HG02571 (cell line): ENCODE measurements at regions not wholly inside any gene's neighbourhood (a gene's known extent, or its start where the extent isn't known, plus 50 kb on each side); places are given as distances from the start of the nearest gene placed in this dataset.
A peak's percentile ranks its signal among the peaks of the same experiment; 100 is the strongest.

Experiments
- ATAC-seq: cut with Tn5 transposase; IDR thresholded peaks from one replicate; pipeline ENCODE4 v1.9.1; 2021; ENCODE audit warnings: mild to moderate bottlenecking, moderate library complexity; ENCODE audit not compliant: unreplicated experiment

DNA sequence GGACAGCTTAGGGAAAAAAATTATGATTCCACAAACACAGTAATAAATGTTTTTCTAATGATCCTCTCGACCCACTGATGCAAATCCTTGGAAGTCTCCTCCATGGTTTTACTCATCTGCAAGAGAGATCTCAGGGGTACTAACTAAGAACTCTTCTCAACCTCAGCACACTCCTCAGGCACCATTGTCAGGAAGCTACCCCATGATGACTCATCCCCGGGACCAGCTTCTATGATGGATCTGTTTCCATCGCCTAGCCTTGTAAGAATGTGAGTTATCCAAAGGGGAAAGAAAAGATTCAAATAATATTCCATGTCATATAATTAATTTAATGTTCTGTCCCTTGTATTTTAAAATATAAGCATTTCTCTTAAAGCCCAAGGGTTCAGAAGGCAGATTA, 816.1 kb upstream of the IGFBP7 start:
- ATAC-seq = no peak

DNA sequence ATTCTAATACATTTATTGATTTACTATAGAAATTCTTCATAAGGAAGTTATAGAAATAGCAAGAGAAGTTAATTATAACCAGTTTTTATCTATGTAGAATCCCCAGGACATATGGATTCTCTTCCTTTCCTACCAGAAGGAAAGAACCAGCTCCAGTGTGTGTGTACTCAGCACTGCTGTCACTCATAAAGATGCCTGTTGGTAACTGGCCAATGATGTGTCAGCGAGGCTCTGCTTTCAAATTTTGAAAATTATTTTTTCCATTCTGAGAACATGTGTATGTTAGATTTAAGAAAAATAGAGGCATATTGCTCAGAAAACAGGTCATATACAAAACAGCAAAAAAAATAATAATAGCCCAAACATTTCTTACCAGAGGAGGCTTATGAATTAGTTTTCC, 814.8 kb upstream of the IGFBP7 start:
- ATAC-seq = no peak

DNA sequence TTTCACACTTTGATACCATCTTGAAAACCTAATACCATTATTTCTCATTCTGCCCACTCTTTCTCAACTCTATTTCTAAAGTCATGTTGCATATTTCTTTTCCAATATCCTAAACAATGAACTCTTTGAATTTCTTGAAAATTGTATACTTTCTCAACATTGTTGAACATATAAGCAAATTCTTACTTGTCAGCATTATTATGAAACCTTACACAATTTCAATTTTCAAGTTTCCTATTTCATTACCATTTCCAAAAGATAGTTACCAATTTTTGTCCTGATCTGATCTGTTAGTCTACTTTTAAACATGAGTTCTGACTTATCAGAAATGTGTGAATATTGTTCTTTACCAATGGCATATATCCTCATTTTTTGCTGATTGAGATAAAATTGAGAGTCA, 806.3 kb upstream of the IGFBP7 start:
- no peak for ATAC-seq

DNA sequence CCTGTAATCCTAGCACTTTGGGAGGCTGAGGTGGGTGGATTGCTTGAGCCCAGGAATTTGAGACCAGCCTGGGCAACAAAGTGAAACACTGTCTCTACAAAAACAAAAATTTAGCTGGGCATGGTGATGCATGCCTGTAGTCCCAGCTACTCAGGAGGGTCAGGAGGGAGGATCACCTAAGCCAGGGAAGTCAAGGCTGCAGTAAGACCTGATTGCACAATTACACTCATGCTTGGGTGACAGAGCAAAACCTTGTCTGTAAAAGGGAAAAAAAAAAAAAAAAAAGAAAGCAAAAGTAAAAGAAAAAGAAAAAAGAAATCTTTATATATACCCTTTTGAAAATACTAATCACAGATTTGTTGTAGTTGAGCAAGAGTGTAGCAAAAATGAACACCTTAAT, 801.0 kb upstream of the IGFBP7 start:
- no peak for ATAC-seq

DNA sequence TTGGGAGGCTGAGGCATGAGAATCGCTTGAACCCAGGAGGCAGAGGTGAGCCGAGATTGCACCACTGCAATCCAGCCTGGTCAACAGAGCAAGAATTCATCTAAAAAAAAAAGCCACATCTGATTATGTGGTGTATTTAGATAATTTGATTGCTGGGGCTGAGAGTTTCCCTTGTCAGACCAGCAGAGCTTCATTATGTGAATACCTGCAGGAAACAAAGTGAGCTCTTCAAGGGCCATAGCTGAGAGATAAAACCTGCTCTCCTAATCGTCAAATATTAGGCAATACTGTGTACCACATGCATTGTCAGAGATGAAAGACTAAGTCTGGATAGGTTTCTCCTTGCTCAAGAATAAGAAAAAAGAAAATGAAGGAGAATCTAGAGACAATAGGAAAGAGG, 800.0 kb upstream of the IGFBP7 start:
- no peak for ATAC-seq

DNA sequence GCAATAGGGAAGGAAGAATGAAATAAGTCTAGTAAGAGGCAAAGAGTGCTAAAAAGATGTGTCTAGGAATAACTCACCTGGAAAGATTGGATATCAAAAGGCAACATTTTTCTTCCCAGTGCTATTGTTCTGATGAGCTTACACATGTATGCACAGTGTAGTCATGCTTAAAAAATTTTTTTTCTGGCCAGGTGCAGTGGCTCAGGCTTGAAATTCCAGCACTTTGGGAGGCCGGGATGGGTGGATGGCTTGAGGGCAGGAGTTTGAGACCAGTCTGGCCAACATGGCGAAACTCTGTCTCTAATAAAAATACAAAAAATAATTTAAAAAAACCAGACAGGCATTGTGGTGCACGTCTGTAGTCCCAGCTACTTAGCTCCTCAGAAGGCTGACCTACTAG, 795.8 kb upstream of the IGFBP7 start:
- no peak for ATAC-seq

DNA sequence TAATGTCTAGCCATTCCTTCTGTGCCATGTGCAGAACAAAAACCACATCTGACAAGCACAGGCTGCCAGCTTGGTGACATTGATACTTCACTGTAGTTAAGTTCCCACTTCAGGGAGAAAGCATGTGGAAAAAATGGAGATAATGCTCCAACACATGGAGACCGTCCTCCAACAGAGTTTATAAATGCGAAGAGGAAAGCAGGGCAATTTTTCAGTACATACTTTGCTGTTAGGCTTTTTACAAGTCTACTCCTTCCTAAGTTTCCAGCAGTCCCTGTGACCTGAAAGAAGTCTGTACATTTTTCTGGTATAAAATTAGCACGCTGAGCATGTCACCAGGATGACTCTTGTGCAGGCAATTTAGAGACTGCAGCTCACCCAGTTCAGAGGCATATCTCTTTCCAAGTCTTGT, 766.9 kb upstream of the IGFBP7 start:
- no peak for ATAC-seq

DNA sequence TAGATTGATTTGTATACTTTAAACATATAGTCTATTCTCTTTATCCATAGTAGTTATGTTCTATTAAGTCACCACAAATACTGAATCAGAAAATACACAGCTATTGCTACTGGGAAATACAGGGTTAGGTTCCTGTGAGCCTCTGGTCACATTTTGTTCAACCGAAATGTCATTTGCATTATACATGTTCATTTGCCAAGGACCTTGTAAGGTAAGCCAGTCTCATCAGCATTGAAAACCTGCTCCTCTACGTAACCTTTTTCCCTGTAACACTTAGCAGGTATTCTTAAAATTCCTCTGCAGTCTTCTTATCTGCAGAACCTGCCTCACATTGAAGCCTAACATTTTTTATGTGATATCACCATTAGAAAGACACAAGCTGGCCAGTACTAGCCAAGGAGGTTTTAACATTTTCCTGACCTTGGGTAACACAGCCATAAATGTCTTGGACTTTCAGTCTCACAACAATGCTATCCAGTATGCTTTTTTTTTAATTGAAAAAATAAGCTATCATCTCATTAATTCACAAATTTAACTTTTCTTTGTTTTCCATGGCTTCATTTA, 765.7 kb upstream of the IGFBP7 start:
- no peak for ATAC-seq

DNA sequence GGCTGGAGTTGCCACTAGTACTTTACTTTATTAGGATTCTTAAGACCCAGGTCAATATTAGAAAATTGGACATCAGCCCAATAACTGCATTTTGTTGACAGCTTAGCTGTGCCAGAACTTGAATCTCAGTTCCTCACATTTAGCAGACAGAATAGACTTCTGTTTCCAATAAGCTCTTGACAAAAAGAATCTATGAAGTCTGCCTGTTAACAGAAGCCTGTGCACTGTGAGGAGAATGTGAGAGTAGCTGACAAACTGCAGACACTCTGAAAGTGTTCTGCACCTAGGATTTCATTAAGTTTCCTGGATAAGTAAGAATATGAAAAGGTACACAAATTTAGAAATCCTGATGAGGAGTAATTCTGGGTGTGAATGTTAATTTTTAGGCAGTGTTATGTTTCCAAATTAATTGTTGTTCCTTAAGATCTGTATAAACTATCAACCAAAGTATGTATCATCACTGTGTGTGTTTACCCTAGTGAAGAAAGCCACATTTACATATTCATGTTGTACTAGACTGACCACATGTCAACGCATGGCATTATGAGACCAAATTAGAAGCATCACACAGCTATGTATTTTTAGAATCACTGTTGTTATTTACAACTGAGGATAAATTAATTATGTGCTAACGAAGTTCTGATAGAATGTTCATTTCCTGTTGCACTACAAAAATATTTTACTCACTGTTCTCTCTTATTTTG, 756.4 kb upstream of the IGFBP7 start:
- ATAC-seq = no peak

DNA sequence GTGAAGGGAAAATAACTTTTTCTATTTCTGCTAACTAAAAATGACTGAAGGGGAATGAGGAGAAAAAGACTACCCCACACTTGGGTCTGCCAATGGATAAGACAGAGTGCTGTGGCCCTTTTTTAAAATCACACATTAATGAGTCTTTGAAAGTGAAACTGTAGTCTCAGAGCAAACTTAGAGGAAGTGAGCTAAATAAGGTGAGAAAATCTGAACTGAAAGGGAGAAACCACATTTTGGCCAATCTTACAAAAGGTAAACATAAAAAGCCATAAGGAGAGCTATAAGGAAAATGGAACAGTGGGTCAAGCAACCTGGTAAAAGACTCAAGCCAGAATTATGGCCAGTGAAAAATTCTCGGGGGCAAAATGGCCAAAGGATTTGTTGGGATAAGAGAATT, 755.1 kb upstream of the IGFBP7 start:
- ATAC-seq = peak; percentile 71

DNA sequence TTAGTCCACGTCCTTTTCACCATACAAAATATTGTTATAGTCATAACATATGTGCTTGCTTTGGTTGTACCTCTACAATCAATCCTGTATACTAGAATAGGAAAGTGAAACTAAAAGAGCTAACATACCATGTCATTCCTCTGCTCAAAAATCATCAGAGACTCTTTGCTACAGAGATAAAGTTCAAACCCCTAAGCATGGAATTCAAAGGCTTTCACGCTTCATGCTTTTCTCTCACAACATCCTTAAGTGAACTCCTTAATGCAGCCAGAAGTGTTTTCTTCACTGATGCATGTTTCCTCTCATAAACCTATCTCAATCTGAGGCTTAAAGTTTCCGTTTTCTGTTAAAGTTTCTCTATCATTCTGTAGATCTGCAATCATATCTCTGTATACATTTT, 744.6 kb upstream of the IGFBP7 start:
- ATAC-seq = peak; percentile 79

DNA sequence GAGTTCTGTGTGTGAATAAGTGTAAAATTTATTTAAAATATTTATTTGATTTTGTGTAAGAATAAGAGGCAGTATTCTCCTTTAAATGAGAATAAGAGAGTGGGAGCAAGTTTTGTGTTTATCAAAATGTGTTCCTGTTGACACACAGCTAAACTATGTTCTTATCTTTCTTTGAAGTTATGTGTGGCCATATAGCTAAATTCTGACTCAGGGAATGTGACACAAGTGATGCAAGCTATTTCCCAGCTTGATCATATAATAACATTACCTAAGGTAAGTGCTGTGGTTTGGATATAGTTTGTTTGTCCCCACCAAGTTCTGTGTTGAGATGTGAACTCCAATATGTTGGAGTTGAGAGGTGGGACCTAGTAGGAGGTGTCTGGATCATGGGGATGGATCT, 740.0 kb upstream of the IGFBP7 start:
- ATAC-seq = no peak

DNA sequence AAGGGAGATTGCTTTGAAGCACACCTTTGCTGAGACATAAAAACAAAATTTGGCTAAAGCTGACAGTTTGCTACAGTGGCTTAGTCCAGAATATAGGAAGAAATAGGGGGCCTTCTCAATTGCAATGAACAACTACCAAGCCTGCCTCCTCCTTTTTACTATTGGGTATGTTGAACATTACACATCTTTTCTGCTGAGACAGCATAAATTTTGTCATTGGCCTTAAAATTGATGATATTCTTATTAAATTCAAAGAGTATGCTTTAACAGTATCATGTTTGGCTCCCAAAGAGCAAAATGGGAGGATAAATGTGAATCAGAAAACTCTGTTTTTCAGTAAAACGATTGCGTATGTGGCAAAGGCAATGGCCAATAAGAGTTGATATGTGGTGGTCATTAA, 721.9 kb upstream of the IGFBP7 start:
- no peak for ATAC-seq

DNA sequence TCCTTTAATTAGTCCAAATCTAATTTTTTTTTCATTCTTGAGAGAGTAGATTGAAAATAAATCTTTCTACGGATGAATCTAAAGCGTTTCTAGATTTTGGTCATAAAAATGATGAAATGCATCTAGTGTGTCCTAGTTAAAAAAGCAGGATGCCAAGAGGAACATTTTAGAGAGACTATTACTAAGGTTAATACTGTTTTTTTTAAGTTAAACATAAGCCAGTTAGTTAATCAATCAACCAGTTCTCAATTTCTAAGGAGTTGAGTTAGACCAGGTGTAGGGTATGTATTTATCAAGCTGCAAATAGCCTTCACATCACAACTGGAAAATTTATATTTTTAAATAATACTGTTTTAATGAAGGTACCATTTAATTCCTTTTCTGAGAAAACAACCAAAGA, 679.5 kb upstream of the IGFBP7 start:
- no peak for ATAC-seq

DNA sequence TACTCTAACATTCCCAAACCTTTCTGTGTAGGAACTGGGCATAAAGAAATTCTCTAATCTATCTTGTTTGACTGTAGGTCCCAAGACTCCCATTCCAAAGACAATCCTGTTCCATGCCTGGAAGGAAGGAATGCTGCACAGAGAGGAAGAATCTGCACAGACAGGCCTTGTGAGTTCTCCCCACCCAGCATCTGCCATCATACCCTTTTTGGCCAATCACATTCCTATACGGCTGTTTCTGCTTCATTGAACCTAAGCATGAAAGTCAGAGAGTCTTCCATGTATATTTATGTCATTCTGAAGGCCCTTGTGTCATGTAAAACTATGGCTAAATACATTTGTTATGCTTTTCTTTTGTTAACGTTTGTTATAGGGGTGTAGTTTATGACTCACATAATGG, 667.7 kb upstream of the IGFBP7 start:
- ATAC-seq = no peak

DNA sequence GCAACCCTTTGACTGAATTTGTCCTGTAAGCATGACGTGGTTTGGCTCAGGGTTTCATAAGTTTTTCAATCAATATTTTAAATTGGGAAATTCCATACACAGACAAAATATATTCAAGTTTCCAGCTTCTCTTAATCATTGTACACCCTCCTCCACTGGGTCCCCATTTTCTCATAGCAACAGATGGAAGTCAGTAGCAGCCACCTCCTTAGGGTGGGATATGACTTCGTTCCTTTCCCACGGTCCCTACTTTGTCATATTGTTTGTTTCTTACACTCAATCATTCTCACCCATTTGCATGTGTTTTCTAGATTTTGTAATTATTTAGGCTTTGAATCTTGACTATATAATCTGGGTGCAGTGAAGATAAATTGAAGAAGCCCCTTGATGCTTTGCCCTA, 664.5 kb upstream of the IGFBP7 start:
- ATAC-seq = no peak

DNA sequence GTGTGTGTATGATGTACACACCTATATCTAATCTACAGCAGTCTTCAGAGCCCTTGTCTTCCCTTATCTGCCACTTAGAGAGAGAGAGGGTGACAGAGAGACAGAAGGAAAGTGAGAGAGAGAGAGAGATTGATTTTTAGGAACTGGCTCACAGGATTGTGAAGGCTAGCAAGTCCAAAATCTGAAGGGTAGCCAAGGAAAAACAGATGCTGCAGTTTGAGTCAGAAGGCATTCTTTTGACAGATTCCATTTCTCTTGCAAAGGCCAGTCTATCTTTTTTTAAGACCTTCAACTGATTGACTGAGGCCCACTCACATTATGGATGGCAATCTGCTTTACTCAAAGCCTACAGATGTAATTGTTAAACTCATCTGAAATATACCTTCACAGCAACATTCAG, 664.0 kb upstream of the IGFBP7 start:
- no peak for ATAC-seq

DNA sequence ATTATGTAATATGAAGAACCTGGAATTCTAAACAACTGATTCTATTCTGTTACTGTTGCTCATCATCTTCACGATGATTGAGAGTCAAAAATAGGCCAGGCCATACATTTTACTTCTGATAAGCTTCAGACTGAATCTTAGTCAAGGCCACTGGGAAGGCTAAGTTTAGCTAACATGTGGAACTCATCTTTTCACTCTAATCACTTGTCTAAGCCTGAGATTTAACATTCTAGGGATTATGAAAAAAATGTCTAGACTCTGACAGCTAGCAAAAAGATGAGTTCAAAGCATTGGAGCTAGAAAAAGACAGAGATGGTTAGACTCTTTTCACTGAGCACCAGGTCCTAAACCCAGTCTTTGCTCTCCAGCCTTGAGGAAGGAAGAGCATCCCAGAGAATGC, 656.2 kb upstream of the IGFBP7 start:
- ATAC-seq = no peak

DNA sequence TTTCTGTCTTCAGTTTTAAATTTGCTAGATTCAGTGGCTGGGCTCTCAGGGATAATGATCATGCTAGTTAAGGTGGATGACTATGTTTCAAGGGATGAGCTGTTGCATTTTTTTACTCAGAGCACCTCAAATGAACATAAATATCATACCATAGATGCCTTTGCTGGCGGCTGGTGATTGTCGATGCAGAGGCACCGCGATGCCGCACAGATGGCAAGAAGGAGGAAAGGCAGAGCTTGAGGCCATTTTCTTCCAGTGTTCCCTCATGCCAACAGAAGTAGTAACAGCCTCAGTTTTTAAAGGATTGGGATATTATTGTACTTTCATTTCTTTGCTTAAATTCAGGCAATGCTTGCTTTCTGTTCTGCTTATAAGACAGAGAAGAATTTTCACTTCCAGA, 654.7 kb upstream of the IGFBP7 start:
- no peak for ATAC-seq

DNA sequence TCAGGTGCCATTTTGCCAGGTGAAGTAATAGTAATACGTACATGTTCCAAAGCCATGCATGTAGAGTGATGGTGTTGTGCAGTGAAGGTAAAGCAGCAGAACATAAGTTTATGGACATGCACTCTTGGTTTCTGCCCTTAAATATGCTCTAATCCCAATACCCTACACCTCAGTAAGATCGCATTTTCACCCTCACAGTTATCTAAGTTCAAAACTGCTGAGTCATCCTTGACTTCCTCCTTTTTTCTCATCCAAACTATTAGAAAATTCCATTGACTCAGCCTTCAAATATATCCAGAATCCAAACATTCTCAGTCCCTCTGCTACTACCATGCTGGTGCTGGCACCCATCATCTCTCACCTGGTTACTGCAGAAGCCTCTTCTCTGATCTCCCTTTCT, 652.9 kb upstream of the IGFBP7 start:
- no peak for ATAC-seq

DNA sequence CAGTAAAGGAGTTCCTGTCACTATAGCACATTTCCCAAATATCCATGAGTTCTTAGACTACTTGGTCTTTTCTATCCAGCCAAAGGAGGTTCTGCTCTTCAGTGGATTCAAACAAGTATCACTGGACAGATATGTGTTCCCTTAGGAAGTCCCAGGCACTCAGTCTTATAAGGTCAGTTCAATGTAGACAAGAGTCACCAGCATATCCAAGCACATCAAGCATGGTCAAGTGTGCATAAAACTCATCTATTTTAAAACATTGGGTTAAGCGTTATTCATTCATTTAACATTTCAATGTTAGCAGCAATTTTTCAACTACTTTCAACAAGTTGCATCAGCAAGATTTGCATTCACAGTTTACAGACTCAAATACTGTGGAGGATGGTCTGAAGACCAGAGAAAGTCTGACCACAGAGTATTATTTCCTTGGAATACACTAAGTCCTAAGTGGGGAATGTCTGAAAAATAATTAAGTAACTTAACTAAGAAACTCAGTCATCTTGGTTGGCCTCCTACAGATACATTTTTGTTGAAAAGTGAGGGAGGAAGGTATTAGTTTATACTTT, 630.5 kb upstream of the IGFBP7 start:
- no peak for ATAC-seq

DNA sequence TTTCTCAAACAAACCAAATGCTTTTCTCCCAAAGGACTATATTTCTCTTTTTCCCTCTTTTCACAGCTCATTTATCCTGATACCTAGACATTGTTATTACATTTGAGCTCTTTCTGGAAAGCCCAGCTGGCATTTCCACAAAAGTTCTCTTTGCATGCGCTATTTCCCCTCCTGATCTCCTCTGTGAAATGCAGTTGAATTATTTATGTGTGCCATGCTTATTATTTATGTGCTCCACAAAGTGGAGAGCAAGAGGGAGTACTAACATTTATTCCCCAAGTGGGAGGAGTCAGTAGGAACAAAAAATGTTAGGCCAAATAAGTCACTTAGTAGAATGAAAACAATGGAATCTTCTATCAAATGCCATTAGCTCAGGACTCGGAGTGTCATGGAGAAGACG, 626.6 kb upstream of the IGFBP7 start:
- ATAC-seq = no peak
